GM12875 (cell line): ENCODE measurements at regions not wholly inside any gene's neighbourhood (a gene's known extent, or its start where the extent isn't known, plus 50 kb on each side); places are given as distances from the start of the nearest gene placed in this dataset.

Source experiments
- H3K4me3 ChIP-seq: one replicate; pipeline ENCODE4 v1.5.1; 2011; ENCODE audit warnings: low read depth, low read length, control low read depth
- CTCF ChIP-seq: IDR thresholded peaks from 2 replicates; pipeline ENCODE4 v1.5.1; 2011; ENCODE audit warnings: low read depth, mild to moderate bottlenecking, control low read depth, inconsistent platforms, low read length, moderate library complexity, borderline replicate concordance; ENCODE audit not compliant: insufficient read depth

GRCh38 chr6:14187406-14187805 lies 69.8 kb downstream of the CD83 start:
- no peak for TF ChIP-seq CTCF

GRCh38 chr6:14189074-14189473 lies 71.5 kb downstream of the CD83 start:
- H3K4me3 ChIP-seq: no peak overlapping the region
- no peak for TF ChIP-seq CTCF

More at GRCh38 chr6:14187406-14187805, 69.8 kb downstream of the CD83 start:
- no peak overlapping the region for H3K4me3 ChIP-seq

GRCh38 chr6:14190191-14190928 lies 72.8 kb downstream of the CD83 start:
- TF ChIP-seq CTCF: no peak
- no peak overlapping the region for H3K4me3 ChIP-seq

- TF ChIP-seq CTCF: no peak
Observed at GRCh38 chr6:14190929-14191224, 73.3 kb downstream of the CD83 start.

GRCh38 chr6:14191761-14192160 lies 74.2 kb downstream of the CD83 start:
- H3K4me3 ChIP-seq: no peak overlapping the region
- TF ChIP-seq CTCF: no peak

More at GRCh38 chr6:14190929-14191224, 73.3 kb downstream of the CD83 start:
- H3K4me3 ChIP-seq: no peak overlapping the region

- H3K4me3 ChIP-seq: no peak overlapping the region
- no peak for TF ChIP-seq CTCF
Observed at GRCh38 chr6:14192216-14192788, 74.7 kb downstream of the CD83 start.

GRCh38 chr6:14193524-14193923 lies 76.0 kb downstream of the CD83 start:
- no peak for TF ChIP-seq CTCF
- H3K4me3 ChIP-seq: no peak overlapping the region
